ENCODE measurements at regions not wholly inside any gene's neighbourhood (a gene's known extent, or its start where the extent isn't known, plus 50 kb on each side); places are given as distances from the start of the nearest gene placed in this dataset.

- Mint-ChIP-seq H3K36me3 (ENCODE audit: low read depth) (no peaks in the 10 kb centered on the region), H3K4me3 (no peak overlapping the region), H3K4me1 (ENCODE audit: low read depth) (no peaks in the 10 kb centered on the region), H3K27ac (no peak overlapping the region), H3K9me3 (no peaks in the 10 kb centered on the region), H3K27me3 (no peaks in the 10 kb centered on the region)
- no peak for DNase-seq
Observed at GRCh38 chr4:37160653-37161052, 83.9 kb upstream of the NWD2 start.

GRCh38 chr4:37165844-37166243 lies 78.7 kb upstream of the NWD2 start:
- H3K27ac Mint-ChIP-seq: no peak overlapping the region
- no peaks in the 10 kb centered on the region for H3K4me1 Mint-ChIP-seq (ENCODE audit: low read depth)
- no peak for DNase-seq
- no peaks in the 10 kb centered on the region for H3K9me3 Mint-ChIP-seq
- no peaks in the 10 kb centered on the region for H3K36me3 Mint-ChIP-seq (ENCODE audit: low read depth)
- no peaks in the 10 kb centered on the region for H3K27me3 Mint-ChIP-seq
- H3K4me3 Mint-ChIP-seq: no peak overlapping the region

GRCh38 chr4:37169956-37170355 lies 74.6 kb upstream of the NWD2 start:
- no peaks in the 10 kb centered on the region for H3K9me3 Mint-ChIP-seq
- no peak overlapping the region for H3K4me3 Mint-ChIP-seq
- H3K4me1 Mint-ChIP-seq (ENCODE audit: low read depth): no peaks in the 10 kb centered on the region
- no peak for DNase-seq
- H3K36me3 Mint-ChIP-seq (ENCODE audit: low read depth): no peaks in the 10 kb centered on the region
- H3K27ac Mint-ChIP-seq: no peak overlapping the region
- no peaks in the 10 kb centered on the region for H3K27me3 Mint-ChIP-seq

- Mint-ChIP-seq H3K27ac (no peak overlapping the region), H3K4me1 (ENCODE audit: low read depth) (no peaks in the 10 kb centered on the region), H3K4me3 (no peak overlapping the region), H3K9me3 (no peaks in the 10 kb centered on the region), H3K36me3 (ENCODE audit: low read depth) (no peaks in the 10 kb centered on the region), H3K27me3 (no peaks in the 10 kb centered on the region)
- DNase-seq: no peak
Observed at GRCh38 chr4:37188100-37188499, 56.4 kb upstream of the NWD2 start.

Measured in activated T-cell treated with anti-CD3 and anti-CD28 coated beads, Interleukin-2, amount 50 U/mL, for 24 hours (primary cell).